Kidney (tissue), 13 donors: ENCODE measurements at regions not wholly inside any gene's neighbourhood (a gene's known extent, or its start where the extent isn't known, plus 50 kb on each side); places are given as distances from the start of the nearest gene placed in this dataset.

Experiments
- DNase-seq, 5 donors: peaks; one replicate each; pipeline ENCODE4 v3.0.0-alpha.2; 2013 to 2020
- FAIRE-seq: peaks from 2 replicates; lab custom pipeline; 2012; peaks lifted over from hg19 to GRCh38; lab: Jason Lieb, UNC
- H3K27ac ChIP-seq, 2 donors: one replicate each; pipeline ENCODE4 v1.7.0; 2013; ENCODE audit warnings: low read depth in 2 of 2, low read length in 2 of 2, inconsistent platforms in 1 of 2
- H3K27me3 ChIP-seq: one replicate; pipeline ENCODE4 v1.7.1; 2013; ENCODE audit warnings: low read length, inconsistent platforms; ENCODE audit not compliant: control insufficient read depth, insufficient read depth
- H3K36me3 ChIP-seq, 3 donors: one replicate each; pipeline versions ENCODE4 v1.7.0 to v1.7.1; 2013; ENCODE audit warnings: low read length in 3 of 3, control low read depth in 1 of 3, inconsistent platforms in 1 of 3; ENCODE audit not compliant: insufficient read depth in 3 of 3, control insufficient read depth in 2 of 3
- H3K4me1 ChIP-seq, 3 donors: one replicate each; pipeline versions ENCODE4 v1.7.0 to v1.7.1; 2013; ENCODE audit warnings: low read length in 3 of 3, inconsistent platforms in 1 of 3, low read depth in 1 of 3; ENCODE audit not compliant: control insufficient read depth in 2 of 3, insufficient read depth in 2 of 3
- H3K4me3 ChIP-seq, 3 donors: one replicate each; pipeline versions ENCODE4 v1.7.0 to v1.8.1; 2013; ENCODE audit warnings: low read length in 3 of 3, control low read depth in 1 of 3, inconsistent platforms in 1 of 3
- H3K9ac ChIP-seq, 3 donors: one replicate each; pipeline versions ENCODE4 v1.7.0 to v1.7.1; 2013; ENCODE audit warnings: low read length in 3 of 3, control low read depth in 1 of 3, inconsistent platforms in 1 of 3
- H3K9me3 ChIP-seq, 3 donors: one replicate each; pipeline versions ENCODE4 v1.7.0 to v1.7.1; 2013; ENCODE audit warnings: low read length in 3 of 3, control low read depth in 1 of 3, inconsistent platforms in 1 of 3; ENCODE audit not compliant: control insufficient read depth in 2 of 3, insufficient read depth in 1 of 3
- intact Hi-C: fragments of 100-400 bp; cut with DNase I; formaldehyde crosslinking; loops from one replicate; pipeline ENCODE4 v1.11.1; 2022
- TF ChIP-seq, protein P1 (sequence below): IDR thresholded peaks from 3 replicates; pipeline ENCODE4 v1.5.1; 2012; ENCODE audit warnings: mild to moderate bottlenecking, moderate library complexity, borderline replicate concordance; ENCODE audit not compliant: insufficient read depth; ENCODE audit errors: extremely low read depth
- donor health status: control.
- donor health status: control.
- donor health status: control.
- donor health status: control.
- donor health status: control.
- donor health status: DM: yes; HTN: yes; CAD: no.
- donor health status: Normal renal cell carcinoma (clear cell type).

- Histone ChIP-seq H3K4me3 (no peak overlapping the region), H3K9me3 (peaks cover 0 to 24% (median 1%) of the 10 kb centered on the region in 3 donors), H3K27me3 (no peaks in the 10 kb centered on the region), H3K9ac (no peak overlapping the region), H3K4me1 (no peaks in the 10 kb centered on the region), H3K36me3 (no peaks in the 10 kb centered on the region), H3K27ac (no peak overlapping the region)
- no peak for DNase-seq
- FAIRE-seq = no peak
- intact Hi-C loops = no loop called here
- TF ChIP-seq, protein P1, sequence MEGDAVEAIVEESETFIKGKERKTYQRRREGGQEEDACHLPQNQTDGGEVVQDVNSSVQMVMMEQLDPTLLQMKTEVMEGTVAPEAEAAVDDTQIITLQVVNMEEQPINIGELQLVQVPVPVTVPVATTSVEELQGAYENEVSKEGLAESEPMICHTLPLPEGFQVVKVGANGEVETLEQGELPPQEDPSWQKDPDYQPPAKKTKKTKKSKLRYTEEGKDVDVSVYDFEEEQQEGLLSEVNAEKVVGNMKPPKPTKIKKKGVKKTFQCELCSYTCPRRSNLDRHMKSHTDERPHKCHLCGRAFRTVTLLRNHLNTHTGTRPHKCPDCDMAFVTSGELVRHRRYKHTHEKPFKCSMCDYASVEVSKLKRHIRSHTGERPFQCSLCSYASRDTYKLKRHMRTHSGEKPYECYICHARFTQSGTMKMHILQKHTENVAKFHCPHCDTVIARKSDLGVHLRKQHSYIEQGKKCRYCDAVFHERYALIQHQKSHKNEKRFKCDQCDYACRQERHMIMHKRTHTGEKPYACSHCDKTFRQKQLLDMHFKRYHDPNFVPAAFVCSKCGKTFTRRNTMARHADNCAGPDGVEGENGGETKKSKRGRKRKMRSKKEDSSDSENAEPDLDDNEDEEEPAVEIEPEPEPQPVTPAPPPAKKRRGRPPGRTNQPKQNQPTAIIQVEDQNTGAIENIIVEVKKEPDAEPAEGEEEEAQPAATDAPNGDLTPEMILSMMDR = no peak
Observed at GRCh38 chr15:69689133-69689532, 236.5 kb downstream of the RPLP1 start.

- intact Hi-C loops = no loop called here
- DNase-seq = no peak
- no peaks in the 10 kb centered on the region for H3K27me3 ChIP-seq
- no peak for FAIRE-seq
- no peak overlapping the region for H3K27ac ChIP-seq
- TF ChIP-seq, protein P1 = no peak
- peaks cover 0 to 24% (median 1%) of the 10 kb centered on the region in 3 donors for H3K9me3 ChIP-seq
- H3K4me1 ChIP-seq = no peaks in the 10 kb centered on the region
- no peak overlapping the region for H3K9ac ChIP-seq
- no peak overlapping the region for H3K4me3 ChIP-seq
- H3K36me3 ChIP-seq = no peaks in the 10 kb centered on the region
Observed at GRCh38 chr15:69691307-69692015, 238.8 kb downstream of the RPLP1 start.

DNA sequence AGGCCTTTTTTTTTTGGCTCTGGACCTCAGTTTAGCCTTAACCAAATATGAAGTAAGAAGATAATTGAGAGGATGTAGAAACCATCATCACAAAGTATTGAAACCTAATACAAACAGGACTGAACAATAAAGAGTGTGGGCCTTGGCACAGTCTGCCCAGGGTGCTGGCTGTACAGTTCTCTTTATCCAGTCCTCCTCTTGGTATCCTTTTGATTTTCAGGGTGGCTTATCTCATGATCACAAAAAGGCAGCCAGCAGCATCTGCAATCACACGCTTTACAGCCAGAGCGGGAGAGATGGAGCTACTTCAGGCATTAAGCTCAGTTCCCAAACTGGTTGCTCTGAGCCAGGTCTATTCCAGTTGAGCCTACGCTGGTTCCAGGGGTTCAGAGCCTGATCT lies 239.7 kb downstream of the RPLP1 start:
- FAIRE-seq (no peak), DNase-seq (no peak)
- Histone ChIP-seq H3K9me3 (peaks cover 0 to 24% (median 1%) of the 10 kb centered on the region in 3 donors), H3K27me3 (no peaks in the 10 kb centered on the region), H3K27ac (no peak overlapping the region), H3K36me3 (no peaks in the 10 kb centered on the region), H3K9ac (no peak overlapping the region), H3K4me1 (no peaks in the 10 kb centered on the region), H3K4me3 (no peak overlapping the region)
- intact Hi-C loops = no loop called here
- TF ChIP-seq, protein P1 = no peak

GRCh38 chr15:69693059-69693458 lies 240.4 kb downstream of the RPLP1 start:
- Histone ChIP-seq H3K9ac (no peak overlapping the region), H3K9me3 (peaks cover 0 to 22% (median 1%) of the 10 kb centered on the region in 3 donors), H3K27me3 (no peaks in the 10 kb centered on the region), H3K36me3 (no peaks in the 10 kb centered on the region), H3K4me3 (no peak overlapping the region), H3K27ac (no peak overlapping the region), H3K4me1 (no peaks in the 10 kb centered on the region)
- FAIRE-seq (no peak), DNase-seq (no peak)
- intact Hi-C loops = no loop called here
- TF ChIP-seq, protein P1 = no peak
